ENCODE measurements at regions not wholly inside any gene's neighbourhood (a gene's known extent, or its start where the extent isn't known, plus 50 kb on each side); places are given as distances from the start of the nearest gene placed in this dataset.

GRCh38 chr18:54436501-54436900, 78.8 kb downstream of the C18orf54 start:
- TF ChIP-seq CTCF (IDR thresholded peaks at IDR 0.05) (no peak), POLR2A (IDR thresholded peaks at IDR 0.05) (no peak)

Data from vagina (tissue), 2 donors.